Naive B cell (primary cell): ENCODE measurements at regions not wholly inside any gene's neighbourhood (a gene's known extent, or its start where the extent isn't known, plus 50 kb on each side); places are given as distances from the start of the nearest gene placed in this dataset.

Experiments
- ATAC-seq, 2 donors: fragments of 150-1000 bp; cut with Tn5 transposase; 2 replicates each; pipeline ENCODE4 v1.10.0; 2021; ENCODE audit warnings: low read depth in 2 of 2, mild to moderate bottlenecking in 2 of 2, moderate library complexity in 2 of 2
- DNase-seq: peaks from one replicate; pipeline ENCODE4 v3.0.0; 2022
- H3K27ac Mint-ChIP-seq, 6 donors: one replicate each; pipeline ENCODE4 v1.8.0; 2020 to 2022; ENCODE audit warnings: mild to moderate bottlenecking in 6 of 6, mixed read lengths in 6 of 6, moderate library complexity in 5 of 6, inconsistent platforms in 2 of 6
- H3K27me3 Mint-ChIP-seq, 3 donors: one replicate each; pipeline ENCODE4 v1.8.0; 2021 to 2022; ENCODE audit warnings: mixed read lengths in 3 of 3, mild to moderate bottlenecking in 1 of 3
- H3K36me3 Mint-ChIP-seq, 2 donors: one replicate each; pipeline ENCODE4 v1.8.0; 2020 to 2022; ENCODE audit warnings: mixed read lengths in 2 of 2, inconsistent platforms in 1 of 2, mild to moderate bottlenecking in 1 of 2
- H3K4me1 Mint-ChIP-seq, 3 donors: one replicate each; pipeline ENCODE4 v1.8.0; 2020 to 2022; ENCODE audit warnings: mixed read lengths in 3 of 3, inconsistent platforms in 1 of 3, mild to moderate bottlenecking in 1 of 3, moderate library complexity in 1 of 3
- H3K4me3 Mint-ChIP-seq, 8 donors: one replicate each; pipeline ENCODE4 v1.8.0; 2020 to 2022; ENCODE audit warnings: mild to moderate bottlenecking in 8 of 8, mixed read lengths in 8 of 8, moderate library complexity in 8 of 8, inconsistent platforms in 2 of 8
- H3K9me3 Mint-ChIP-seq, 7 donors: one replicate each; pipeline ENCODE4 v1.8.0; 2020 to 2022; ENCODE audit warnings: mixed read lengths in 7 of 7, mild to moderate bottlenecking in 5 of 7, inconsistent platforms in 2 of 7, moderate library complexity in 1 of 7

- Mint-ChIP-seq H3K9me3 (peaks cover 0 to 15% (median 5%) of the 10 kb centered on the region in 7 donors), H3K36me3 (peaks cover 0 to 22% of the 10 kb centered on the region in 2 donors), H3K4me1 (no peaks in the 10 kb centered on the region), H3K27ac (no peak overlapping the region), H3K4me3 (no peak overlapping the region), H3K27me3 (peaks cover 20 to 24% (median 24%) of the 10 kb centered on the region in 3 donors)
- ATAC-seq (no peak), DNase-seq (no peak)
These were observed 65.7 kb upstream of the PLXNC1 start for GRCh38 chr12:94082690-94083089.

GRCh38 chr12:94089891-94090290, 58.5 kb upstream of the PLXNC1 start:
- Mint-ChIP-seq H3K27me3 (peaks cover 6 to 20% (median 17%) of the 10 kb centered on the region in 3 donors), H3K36me3 (no peaks in the 10 kb centered on the region), H3K27ac (no peak overlapping the region), H3K4me1 (no peaks in the 10 kb centered on the region), H3K4me3 (no peak overlapping the region), H3K9me3 (peaks cover 0 to 9% (median 0%) of the 10 kb centered on the region in 7 donors)
- DNase-seq: no peak
- ATAC-seq: no peak

GRCh38 chr12:94091624-94092023, 56.8 kb upstream of the PLXNC1 start:
- H3K27ac Mint-ChIP-seq: no peak overlapping the region
- H3K4me3 Mint-ChIP-seq: no peak overlapping the region
- ATAC-seq (no peak), DNase-seq (no peak)
- peaks cover 0 to 3% (median 0%) of the 10 kb centered on the region in 7 donors for H3K9me3 Mint-ChIP-seq
- H3K36me3 Mint-ChIP-seq: no peaks in the 10 kb centered on the region
- no peaks in the 10 kb centered on the region for H3K4me1 Mint-ChIP-seq
- peaks cover 6 to 17% (median 11%) of the 10 kb centered on the region in 3 donors for H3K27me3 Mint-ChIP-seq

- Mint-ChIP-seq H3K27ac (no peak overlapping the region), H3K27me3 (peaks cover 6 to 22% (median 12%) of the 10 kb centered on the region in 3 donors), H3K36me3 (no peaks in the 10 kb centered on the region), H3K4me3 (no peak overlapping the region), H3K4me1 (no peaks in the 10 kb centered on the region), H3K9me3 (no peaks in the 10 kb centered on the region)
- ATAC-seq (no peak), DNase-seq (no peak)
These were observed 55.7 kb upstream of the PLXNC1 start for GRCh38 chr12:94092516-94093241.

- Mint-ChIP-seq H3K36me3 (no peaks in the 10 kb centered on the region), H3K9me3 (no peaks in the 10 kb centered on the region), H3K4me1 (no peaks in the 10 kb centered on the region), H3K27ac (no peak overlapping the region), H3K4me3 (no peak overlapping the region), H3K27me3 (peaks cover 18 to 37% (median 18%) of the 10 kb centered on the region in 3 donors)
- ATAC-seq (no peak), DNase-seq (no peak)
These were observed 53.7 kb upstream of the PLXNC1 start for GRCh38 chr12:94094700-94095099.

GRCh38 chr12:94095618-94096017, 52.8 kb upstream of the PLXNC1 start:
- DNase-seq (no peak), ATAC-seq (no peak)
- no peak overlapping the region for H3K4me3 Mint-ChIP-seq
- H3K27ac Mint-ChIP-seq: no peak overlapping the region
- no peaks in the 10 kb centered on the region for H3K36me3 Mint-ChIP-seq
- H3K4me1 Mint-ChIP-seq: no peaks in the 10 kb centered on the region
- H3K9me3 Mint-ChIP-seq: no peaks in the 10 kb centered on the region
- H3K27me3 Mint-ChIP-seq: peaks cover 21 to 41% (median 23%) of the 10 kb centered on the region in 3 donors

GRCh38 chr12:94098466-94098865, 49.9 kb upstream of the PLXNC1 start:
- ATAC-seq (no peak), DNase-seq (no peak)
- Mint-ChIP-seq H3K27ac (no peak overlapping the region), H3K36me3 (no peaks in the 10 kb centered on the region), H3K4me1 (peaks cover 3 to 12% (median 8%) of the 10 kb centered on the region in 3 donors), H3K4me3 (no peak overlapping the region), H3K9me3 (no peaks in the 10 kb centered on the region), H3K27me3 (peaks cover 20 to 42% (median 35%) of the 10 kb centered on the region in 3 donors)
